ENCODE measurements at regions not wholly inside any gene's neighbourhood (a gene's known extent, or its start where the extent isn't known, plus 50 kb on each side); places are given as distances from the start of the nearest gene placed in this dataset.
"Not testable (repeated sequence)": the region's sequence is repeated elsewhere in the genome, so short reads cannot be mapped to it uniquely, and the experiment has no call there.

- no peak overlapping the region for H3K27ac ChIP-seq
- TF ChIP-seq CTCF (IDR thresholded peaks at IDR 0.05) (no peak), ZFX (IDR thresholded peaks at IDR 0.05; ENCODE audit: borderline replicate concordance) (no peak)
These were observed 209.6 kb upstream of the SSTR4 start for GRCh38 chr20:22825546-22825945.

GRCh38 chr20:22826306-22827230 is 208.5 kb upstream of the SSTR4 start:
- TF ChIP-seq CTCF (IDR thresholded peaks at IDR 0.05) (no peak), ZFX (IDR thresholded peaks at IDR 0.05; ENCODE audit: borderline replicate concordance) (no peak)

GRCh38 chr20:22827916-22828315 is 207.2 kb upstream of the SSTR4 start:
- no peak for TF ChIP-seq ZFX (IDR thresholded peaks at IDR 0.05; ENCODE audit: borderline replicate concordance)
- no peak for TF ChIP-seq CTCF (IDR thresholded peaks at IDR 0.05)
- no peak overlapping the region for H3K27ac ChIP-seq

More at GRCh38 chr20:22826306-22827230, 208.5 kb upstream of the SSTR4 start:
- no peak overlapping the region for H3K27ac ChIP-seq

GRCh38 chr20:22829356-22829755 is 205.8 kb upstream of the SSTR4 start:
- TF ChIP-seq CTCF (IDR thresholded peaks at IDR 0.05) (no peak), ZFX (IDR thresholded peaks at IDR 0.05; ENCODE audit: borderline replicate concordance) (no peak)
- H3K27ac ChIP-seq: no peak overlapping the region

- TF ChIP-seq CTCF (IDR thresholded peaks at IDR 0.05): no peak
- TF ChIP-seq ZFX (IDR thresholded peaks at IDR 0.05; ENCODE audit: borderline replicate concordance): no peak
- no peak overlapping the region for H3K27ac ChIP-seq
These were observed 205.0 kb upstream of the SSTR4 start for GRCh38 chr20:22830138-22830537.

GRCh38 chr20:22830715-22831114 is 204.4 kb upstream of the SSTR4 start:
- not testable (repeated sequence) for H3K27ac ChIP-seq

GRCh38 chr20:22833851-22834250 is 201.3 kb upstream of the SSTR4 start:
- TF ChIP-seq CTCF (IDR thresholded peaks at IDR 0.05) (no peak), ZFX (IDR thresholded peaks at IDR 0.05; ENCODE audit: borderline replicate concordance) (no peak)
- no peak overlapping the region for H3K27ac ChIP-seq
